ENCODE measurements at regions not wholly inside any gene's neighbourhood (a gene's known extent, or its start where the extent isn't known, plus 50 kb on each side); places are given as distances from the start of the nearest gene placed in this dataset.
A peak's percentile ranks its signal among the peaks of the same experiment; 100 is the strongest.

DNA sequence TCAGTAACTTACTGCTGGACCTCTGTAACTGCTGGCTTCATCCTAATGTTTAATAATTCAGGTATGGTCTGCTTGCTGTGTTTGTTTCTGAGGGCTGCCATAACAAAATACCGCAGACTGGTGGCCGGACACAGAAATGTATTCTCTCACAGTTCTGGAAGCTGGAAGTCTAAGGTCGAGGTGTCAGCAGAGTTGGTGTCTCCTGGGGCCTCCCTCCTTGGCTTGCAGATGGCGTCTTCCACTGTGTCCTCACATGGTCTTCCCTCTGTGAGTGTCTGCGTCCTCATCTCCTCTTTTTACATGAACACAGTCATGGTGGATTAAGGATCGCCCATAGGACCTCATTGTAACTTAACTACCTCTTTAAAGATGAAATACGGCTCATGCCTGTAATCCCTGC is 389.7 kb upstream of the JARID2 start:
- DNase-seq (ENCODE audit: extremely low read depth in 1 of 2, low read depth in 1 of 2), result no peak

GRCh38 chr6:14857001-14857400 is 388.9 kb upstream of the JARID2 start:
- no peak for DNase-seq (ENCODE audit: extremely low read depth in 1 of 2, low read depth in 1 of 2)

- peak; percentile 55 to 57 for DNase-seq (ENCODE audit: extremely low read depth in 1 of 2, low read depth in 1 of 2)
Measured at GRCh38 chr6:14857501-14857900, 388.4 kb upstream of the JARID2 start.

- DNase-seq (ENCODE audit: extremely low read depth in 1 of 2, low read depth in 1 of 2), result no peak
Measured at GRCh38 chr6:14858808-14859207, 387.1 kb upstream of the JARID2 start.

- no peak for DNase-seq (ENCODE audit: extremely low read depth in 1 of 2, low read depth in 1 of 2)
Measured at GRCh38 chr6:14860774-14861173, 385.1 kb upstream of the JARID2 start.

DNA sequence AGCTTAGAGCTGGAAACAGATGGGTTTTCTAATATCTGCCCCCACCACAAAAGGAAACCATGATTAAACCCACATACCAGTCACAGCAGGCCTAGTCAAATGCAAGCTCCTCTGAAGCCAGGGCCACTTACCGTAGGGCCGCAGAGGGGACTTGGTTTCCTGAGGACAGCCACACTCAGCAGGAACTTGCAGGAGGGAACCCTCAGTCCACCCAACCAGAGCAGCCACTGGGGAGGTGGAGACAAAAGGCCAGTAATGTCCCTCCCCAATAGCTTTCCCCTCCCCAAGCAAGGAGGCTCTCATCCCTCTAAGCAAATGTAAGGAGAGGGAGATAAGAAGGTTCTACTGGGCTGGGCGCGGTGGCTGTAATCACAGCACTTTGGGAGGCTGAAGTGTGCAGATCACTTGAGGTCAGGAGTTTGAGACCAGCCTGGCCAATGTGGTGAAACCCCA is 384.4 kb upstream of the JARID2 start:
- DNase-seq (ENCODE audit: extremely low read depth in 1 of 2, low read depth in 1 of 2), result no peak

DNA sequence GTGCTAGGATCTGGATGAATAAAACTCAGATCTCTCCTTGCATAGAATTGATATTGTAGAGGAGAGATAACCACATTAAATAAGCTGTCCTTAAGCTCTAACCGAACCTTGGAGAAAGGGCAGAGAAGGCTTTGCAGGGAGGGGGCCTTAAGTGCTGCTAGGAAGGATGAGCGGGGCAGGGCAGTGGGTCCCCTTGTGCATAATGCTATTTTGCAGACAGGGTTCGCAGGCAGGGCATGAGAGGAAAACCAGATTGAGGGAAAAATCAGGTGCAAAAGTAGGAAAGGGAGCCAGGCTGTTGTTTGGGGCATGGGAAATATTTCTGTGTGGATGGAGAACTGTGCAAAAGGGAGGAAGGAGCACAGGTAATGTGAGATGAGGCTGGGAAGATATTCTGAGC is 383.0 kb upstream of the JARID2 start:
- no peak for DNase-seq (ENCODE audit: extremely low read depth in 1 of 2, low read depth in 1 of 2)

GRCh38 chr6:14863902-14864850 is 381.7 kb upstream of the JARID2 start:
- DNase-seq (ENCODE audit: extremely low read depth in 1 of 2, low read depth in 1 of 2), result no peak

DNA sequence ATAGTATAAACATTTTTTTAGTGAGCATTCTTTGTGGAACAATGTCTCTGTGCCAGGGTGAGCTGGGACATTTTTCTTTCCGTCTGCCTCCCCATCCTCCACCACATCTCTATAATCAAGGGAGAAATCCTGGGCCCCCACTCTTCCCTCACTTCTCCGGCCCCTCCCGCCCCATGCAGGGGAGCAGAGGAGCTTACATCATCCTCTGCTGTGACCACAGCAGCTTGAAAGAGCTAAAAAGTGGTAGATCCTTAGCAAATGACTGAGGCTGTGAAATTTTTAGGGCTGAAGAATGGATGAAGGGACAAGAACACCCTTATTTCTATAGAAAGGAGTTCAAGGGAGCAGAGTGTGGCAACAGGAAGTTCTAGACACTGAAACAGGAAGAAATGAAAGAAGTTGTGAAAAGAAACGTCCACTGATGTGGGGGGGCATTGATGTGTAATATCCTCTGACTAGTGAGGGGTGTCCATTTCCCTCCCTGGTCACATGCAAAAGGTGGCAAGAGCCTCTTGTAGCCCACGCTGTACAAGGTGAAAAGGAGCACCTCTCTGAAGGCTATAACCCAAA is 380.3 kb upstream of the JARID2 start:
- DNase-seq (ENCODE audit: extremely low read depth in 1 of 2, low read depth in 1 of 2), result no peak

GRCh38 chr6:14867802-14868201 is 378.1 kb upstream of the JARID2 start:
- no peak for DNase-seq (ENCODE audit: extremely low read depth in 1 of 2, low read depth in 1 of 2)

GRCh38 chr6:14871221-14871620 is 374.6 kb upstream of the JARID2 start:
- DNase-seq (ENCODE audit: extremely low read depth in 1 of 2, low read depth in 1 of 2), result no peak

DNA sequence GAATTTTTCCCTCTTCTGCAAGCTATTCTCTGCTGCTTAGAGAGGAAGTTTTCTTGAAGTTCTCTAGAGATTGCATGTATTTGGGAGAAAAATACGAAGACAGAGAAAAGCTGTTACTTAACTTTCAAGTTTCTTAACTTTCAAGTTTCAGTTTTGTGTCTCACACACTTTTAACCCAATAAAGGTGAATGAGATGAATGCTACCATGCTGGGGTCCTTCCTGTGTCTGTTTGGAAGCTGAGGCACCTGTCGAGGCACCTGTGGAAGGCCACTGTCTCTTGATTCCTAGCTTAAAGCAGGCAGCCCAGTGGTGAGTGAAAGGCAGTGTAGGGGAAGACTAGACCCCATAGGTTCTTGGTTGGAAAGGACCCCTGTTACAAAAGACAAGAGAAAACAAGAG is 372.8 kb upstream of the JARID2 start:
- DNase-seq (ENCODE audit: extremely low read depth in 1 of 2, low read depth in 1 of 2), result no peak

DNA sequence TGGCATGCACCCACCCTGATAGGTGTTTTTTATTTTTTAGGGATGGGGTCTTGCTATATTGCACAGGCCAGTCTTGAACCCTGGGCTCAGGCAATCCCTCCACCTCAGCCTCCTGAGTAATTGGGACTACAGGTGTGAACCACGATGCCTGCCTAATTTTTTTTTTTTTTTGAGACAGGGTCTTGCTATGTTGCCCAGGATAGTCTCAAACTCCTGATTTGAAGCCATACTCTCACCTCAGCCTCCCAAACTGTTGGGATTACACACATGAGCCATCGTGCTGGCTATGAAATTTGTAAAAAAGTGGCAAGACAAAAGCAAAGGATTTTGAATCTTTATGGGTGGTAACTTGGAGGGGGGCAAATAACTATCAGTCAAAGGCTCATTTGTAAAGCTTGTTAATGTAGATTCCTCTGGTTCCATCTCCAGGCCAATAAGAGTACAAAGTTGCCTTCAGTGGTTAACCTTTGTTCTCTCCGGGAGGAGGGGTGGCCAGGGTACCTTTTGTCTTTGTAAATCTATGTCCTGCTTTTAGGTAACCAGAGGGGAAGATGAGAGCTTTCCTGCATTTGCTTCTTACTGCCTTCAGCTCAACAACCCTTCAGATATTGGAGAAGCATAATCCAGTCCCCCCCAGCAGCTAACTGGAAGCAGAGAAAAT is 372.0 kb upstream of the JARID2 start:
- no peak for DNase-seq (ENCODE audit: extremely low read depth in 1 of 2, low read depth in 1 of 2)

- DNase-seq (ENCODE audit: extremely low read depth in 1 of 2, low read depth in 1 of 2), result no peak
Measured at GRCh38 chr6:14874975-14875480, 370.8 kb upstream of the JARID2 start.

DNA sequence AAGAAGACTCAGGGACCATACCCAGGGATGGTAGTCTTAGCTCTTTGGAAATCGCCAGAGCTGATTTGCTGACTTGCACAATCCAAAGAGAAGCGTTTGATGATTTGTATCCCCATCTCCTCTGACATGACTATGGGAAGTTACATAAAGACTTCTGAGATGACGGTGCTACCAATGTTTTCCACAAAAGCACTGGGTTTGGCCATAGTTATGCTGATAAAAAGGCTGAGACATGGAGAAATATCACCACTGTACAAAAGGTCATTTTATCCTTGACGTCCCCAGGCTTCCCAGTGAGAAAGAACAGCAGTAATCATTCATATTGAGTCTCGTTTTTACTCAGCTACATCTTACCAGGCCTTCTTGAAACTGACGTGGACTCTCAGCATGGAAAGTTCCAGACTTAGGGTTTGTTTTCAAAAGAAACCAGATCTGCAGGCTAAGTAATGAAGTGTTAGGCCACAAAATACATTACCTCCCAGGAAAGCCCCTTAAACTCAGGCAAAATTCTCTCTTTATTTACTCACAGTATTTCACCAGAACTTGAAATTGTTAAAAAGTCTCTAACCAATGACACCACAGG is 370.3 kb upstream of the JARID2 start:
- DNase-seq (ENCODE audit: extremely low read depth in 1 of 2, low read depth in 1 of 2), result no peak

- no peak for DNase-seq (ENCODE audit: extremely low read depth in 1 of 2, low read depth in 1 of 2)
Measured at GRCh38 chr6:14876778-14877613, 368.9 kb upstream of the JARID2 start.

DNA sequence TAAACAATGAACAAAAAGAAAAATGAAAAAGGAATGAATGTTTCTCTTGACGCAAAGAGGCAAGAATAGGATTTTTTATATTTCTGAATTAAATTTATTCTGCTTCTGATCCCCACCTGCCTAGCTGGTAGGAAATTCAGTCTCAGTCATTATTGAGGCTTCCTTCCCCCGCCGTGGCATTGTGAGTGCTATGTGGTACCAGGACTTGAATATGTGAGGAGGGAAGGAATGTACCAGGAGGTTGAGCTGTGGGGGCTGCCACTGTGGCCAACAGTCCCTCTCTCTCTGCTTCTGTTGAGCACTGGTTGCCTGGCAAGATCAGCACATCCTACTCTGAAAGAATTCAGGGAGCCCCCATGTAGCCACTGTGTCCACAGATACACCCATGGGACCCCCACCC is 368.1 kb upstream of the JARID2 start:
- no peak for DNase-seq (ENCODE audit: extremely low read depth in 1 of 2, low read depth in 1 of 2)

- DNase-seq (ENCODE audit: extremely low read depth in 1 of 2, low read depth in 1 of 2), result no peak
Measured at GRCh38 chr6:14880052-14880451, 365.8 kb upstream of the JARID2 start.

GRCh38 chr6:14880677-14881076 is 365.2 kb upstream of the JARID2 start:
- no peak for DNase-seq (ENCODE audit: extremely low read depth in 1 of 2, low read depth in 1 of 2)

DNA sequence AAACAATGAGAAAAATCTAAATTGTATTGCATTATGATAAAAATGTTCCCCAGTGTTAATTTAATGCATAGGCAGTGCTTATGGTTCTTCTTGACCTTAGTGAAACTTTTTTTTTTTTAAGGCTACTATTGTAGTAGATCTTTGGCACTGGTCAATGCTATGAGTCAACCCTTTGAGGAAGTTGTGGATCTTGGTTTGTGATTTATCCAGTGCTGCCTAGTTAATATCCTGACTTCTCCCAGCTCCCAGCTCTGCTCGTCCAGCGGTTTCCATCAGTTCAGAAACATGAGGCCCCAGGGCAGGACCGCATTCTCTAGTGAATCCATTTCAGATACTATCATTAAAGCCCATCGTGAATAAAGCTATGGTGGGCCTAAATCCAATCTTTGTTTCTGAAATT is 364.5 kb upstream of the JARID2 start:
- no peak for DNase-seq (ENCODE audit: extremely low read depth in 1 of 2, low read depth in 1 of 2)
